ENCODE measurements at regions not wholly inside any gene's neighbourhood (a gene's known extent, or its start where the extent isn't known, plus 50 kb on each side); places are given as distances from the start of the nearest gene placed in this dataset.

DNA sequence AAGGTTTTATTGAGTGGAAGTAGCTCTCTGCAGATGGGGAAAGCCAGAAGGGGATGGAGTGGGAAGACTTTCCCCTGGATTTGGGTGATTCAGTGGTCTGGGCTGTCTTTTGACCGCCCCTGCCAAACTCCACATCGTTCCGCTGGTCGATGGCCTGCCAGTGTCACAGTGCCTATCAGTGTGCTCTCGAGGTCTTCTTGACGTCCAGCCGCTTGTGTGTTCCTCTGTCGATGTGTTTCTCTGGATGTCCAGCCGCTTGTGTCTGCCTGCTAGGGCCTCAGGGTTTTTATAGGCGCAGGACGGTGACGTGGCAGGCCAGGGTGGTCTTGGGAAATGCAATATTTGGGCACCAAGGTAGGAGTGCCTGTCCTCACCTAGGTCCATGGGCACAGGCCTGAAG, 1371.4 kb upstream of the PIK3C3 start:
- Histone ChIP-seq H3K4me1 (ENCODE audit: insufficient read depth, low read length, severe bottlenecking) (no peaks in the 10 kb centered on the region), H3F3A (ENCODE audit: insufficient read depth, low read length) (no peaks in the 10 kb centered on the region), H3K79me2 (ENCODE audit: insufficient read depth, low read length) (no peaks in the 10 kb centered on the region), H4K20me1 (ENCODE audit: insufficient read depth, low read length) (no peaks in the 10 kb centered on the region), H3K9me3 (ENCODE audit: low read length) (no peaks in the 10 kb centered on the region), H3K27ac (ENCODE audit: low read depth, low read length, poor library complexity, severe bottlenecking) (no peak overlapping the region), H3K36me3 (ENCODE audit: insufficient read depth, low read length) (no peaks in the 10 kb centered on the region), H3K9ac (ENCODE audit: low read length) (no peak overlapping the region), H3K4me3 (ENCODE audit: low read depth, low read length, poor library complexity, severe bottlenecking) (no peak overlapping the region), H2AFZ (ENCODE audit: low read length) (no peak overlapping the region), H3K27me3 (ENCODE audit: insufficient read depth, low read length) (no peaks in the 10 kb centered on the region), H3K9me2 (ENCODE audit: low read depth, low read length) (no peaks in the 10 kb centered on the region), H3K4me2 (ENCODE audit: low read length) (no peak overlapping the region)
- no peak for TF ChIP-seq EZH2 (IDR thresholded peaks at IDR 0.05; ENCODE audit: borderline replicate concordance, low read length)
- TF ChIP-seq, protein P1, sequence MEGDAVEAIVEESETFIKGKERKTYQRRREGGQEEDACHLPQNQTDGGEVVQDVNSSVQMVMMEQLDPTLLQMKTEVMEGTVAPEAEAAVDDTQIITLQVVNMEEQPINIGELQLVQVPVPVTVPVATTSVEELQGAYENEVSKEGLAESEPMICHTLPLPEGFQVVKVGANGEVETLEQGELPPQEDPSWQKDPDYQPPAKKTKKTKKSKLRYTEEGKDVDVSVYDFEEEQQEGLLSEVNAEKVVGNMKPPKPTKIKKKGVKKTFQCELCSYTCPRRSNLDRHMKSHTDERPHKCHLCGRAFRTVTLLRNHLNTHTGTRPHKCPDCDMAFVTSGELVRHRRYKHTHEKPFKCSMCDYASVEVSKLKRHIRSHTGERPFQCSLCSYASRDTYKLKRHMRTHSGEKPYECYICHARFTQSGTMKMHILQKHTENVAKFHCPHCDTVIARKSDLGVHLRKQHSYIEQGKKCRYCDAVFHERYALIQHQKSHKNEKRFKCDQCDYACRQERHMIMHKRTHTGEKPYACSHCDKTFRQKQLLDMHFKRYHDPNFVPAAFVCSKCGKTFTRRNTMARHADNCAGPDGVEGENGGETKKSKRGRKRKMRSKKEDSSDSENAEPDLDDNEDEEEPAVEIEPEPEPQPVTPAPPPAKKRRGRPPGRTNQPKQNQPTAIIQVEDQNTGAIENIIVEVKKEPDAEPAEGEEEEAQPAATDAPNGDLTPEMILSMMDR (IDR thresholded peaks at IDR 0.05; ENCODE audit: low read length) = no peak

DNA sequence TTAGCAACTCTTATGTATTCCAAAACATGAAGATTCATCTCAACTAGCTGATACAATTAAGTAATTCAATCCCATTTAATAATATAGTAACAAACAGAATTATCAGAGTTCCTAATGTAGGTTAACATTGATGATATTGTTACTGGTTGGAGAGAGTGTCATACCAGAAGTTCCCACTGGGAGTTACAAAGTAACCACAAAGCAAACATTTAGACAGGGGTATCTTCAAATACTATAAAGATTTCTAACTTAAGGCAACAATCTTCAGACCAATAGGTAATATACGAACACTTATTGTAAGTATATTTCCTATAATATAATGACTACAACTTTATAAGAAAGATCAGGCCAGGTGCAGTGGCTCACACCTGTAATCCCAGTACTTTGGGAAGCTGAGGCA, 1372.9 kb upstream of the PIK3C3 start:
- Histone ChIP-seq H3K9me2 (ENCODE audit: low read depth, low read length) (no peaks in the 10 kb centered on the region), H2AFZ (ENCODE audit: low read length) (no peak overlapping the region), H3K27ac (ENCODE audit: low read depth, low read length, poor library complexity, severe bottlenecking) (no peak overlapping the region), H3K36me3 (ENCODE audit: insufficient read depth, low read length) (no peaks in the 10 kb centered on the region), H3K4me2 (ENCODE audit: low read length) (no peak overlapping the region), H3K4me1 (ENCODE audit: insufficient read depth, low read length, severe bottlenecking) (no peaks in the 10 kb centered on the region), H3K27me3 (ENCODE audit: insufficient read depth, low read length) (no peaks in the 10 kb centered on the region), H3K4me3 (ENCODE audit: low read depth, low read length, poor library complexity, severe bottlenecking) (no peak overlapping the region), H3K9ac (ENCODE audit: low read length) (no peak overlapping the region), H4K20me1 (ENCODE audit: insufficient read depth, low read length) (no peaks in the 10 kb centered on the region), H3K79me2 (ENCODE audit: insufficient read depth, low read length) (no peaks in the 10 kb centered on the region), H3F3A (ENCODE audit: insufficient read depth, low read length) (no peaks in the 10 kb centered on the region), H3K9me3 (ENCODE audit: low read length) (no peaks in the 10 kb centered on the region)
- TF ChIP-seq, protein P1 (IDR thresholded peaks at IDR 0.05; ENCODE audit: low read length) = no peak
- TF ChIP-seq EZH2 (IDR thresholded peaks at IDR 0.05; ENCODE audit: borderline replicate concordance, low read length) = no peak

DNA sequence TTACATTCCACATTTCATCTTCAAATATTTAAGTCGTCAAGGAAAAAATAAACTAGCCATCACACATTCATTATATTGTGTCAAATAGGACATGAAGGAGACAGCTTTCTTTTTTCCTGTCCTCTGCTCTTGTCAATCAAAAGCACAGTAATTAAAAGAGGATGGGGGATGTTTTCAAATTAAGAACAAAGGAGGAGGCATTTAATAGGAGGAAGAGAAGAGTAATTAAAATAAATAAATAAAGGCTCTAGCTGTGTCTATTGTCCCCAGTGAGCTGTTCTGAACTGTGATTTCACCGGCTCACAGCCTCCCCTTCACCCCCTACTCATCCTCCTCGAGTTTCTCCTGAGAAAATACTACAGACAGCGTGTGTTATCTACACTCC, 1377.1 kb upstream of the PIK3C3 start:
- TF ChIP-seq EZH2 (IDR thresholded peaks at IDR 0.05; ENCODE audit: borderline replicate concordance, low read length) = no peak
- TF ChIP-seq, protein P1 (IDR thresholded peaks at IDR 0.05; ENCODE audit: low read length) = no peak
- H2AFZ ChIP-seq (ENCODE audit: low read length) = no peak overlapping the region

More for the DNA sequence above, 1377.1 kb upstream of the PIK3C3 start:
- H3K9me2 ChIP-seq (ENCODE audit: low read depth, low read length) = no peaks in the 10 kb centered on the region
- H3F3A ChIP-seq (ENCODE audit: insufficient read depth, low read length) = no peaks in the 10 kb centered on the region
- H3K9ac ChIP-seq (ENCODE audit: low read length) = no peak overlapping the region
- H4K20me1 ChIP-seq (ENCODE audit: insufficient read depth, low read length) = no peaks in the 10 kb centered on the region
- H3K27ac ChIP-seq (ENCODE audit: low read depth, low read length, poor library complexity, severe bottlenecking) = no peak overlapping the region
- no peaks in the 10 kb centered on the region for H3K36me3 ChIP-seq (ENCODE audit: insufficient read depth, low read length)
- no peak overlapping the region for H3K4me3 ChIP-seq (ENCODE audit: low read depth, low read length, poor library complexity, severe bottlenecking)
- H3K9me3 ChIP-seq (ENCODE audit: low read length) = no peaks in the 10 kb centered on the region
- no peak overlapping the region for H3K4me2 ChIP-seq (ENCODE audit: low read length)
- H3K79me2 ChIP-seq (ENCODE audit: insufficient read depth, low read length) = no peaks in the 10 kb centered on the region
- no peaks in the 10 kb centered on the region for H3K4me1 ChIP-seq (ENCODE audit: insufficient read depth, low read length, severe bottlenecking)
- no peaks in the 10 kb centered on the region for H3K27me3 ChIP-seq (ENCODE audit: insufficient read depth, low read length)
